PC-9 (cell line): ENCODE measurements at regions not wholly inside any gene's neighbourhood (a gene's known extent, or its start where the extent isn't known, plus 50 kb on each side); places are given as distances from the start of the nearest gene placed in this dataset.

Experiments
- CTCF ChIP-seq: fragments of 200-600 bp; sonication (generic); conservative IDR thresholded peaks from 2 replicates; pipeline ENCODE4 v1.6.1; 2017; ENCODE audit warnings: mixed run types, antibody characterized with exemption, mild to moderate bottlenecking, moderate library complexity
- EZH2 ChIP-seq: fragments of 200-600 bp; sonication (generic); IDR thresholded peaks from 2 replicates; pipeline ENCODE4 v1.8.0; 2017; ENCODE audit warnings: antibody characterized with exemption, low read depth

- TF ChIP-seq CTCF (no peak), EZH2 (no peak)
These were observed 197.0 kb upstream of the NR4A3 start for GRCh38 chr9:99624499-99625233.
